ENCODE measurements at regions not wholly inside any gene's neighbourhood (a gene's known extent, or its start where the extent isn't known, plus 50 kb on each side); places are given as distances from the start of the nearest gene placed in this dataset.

DNA sequence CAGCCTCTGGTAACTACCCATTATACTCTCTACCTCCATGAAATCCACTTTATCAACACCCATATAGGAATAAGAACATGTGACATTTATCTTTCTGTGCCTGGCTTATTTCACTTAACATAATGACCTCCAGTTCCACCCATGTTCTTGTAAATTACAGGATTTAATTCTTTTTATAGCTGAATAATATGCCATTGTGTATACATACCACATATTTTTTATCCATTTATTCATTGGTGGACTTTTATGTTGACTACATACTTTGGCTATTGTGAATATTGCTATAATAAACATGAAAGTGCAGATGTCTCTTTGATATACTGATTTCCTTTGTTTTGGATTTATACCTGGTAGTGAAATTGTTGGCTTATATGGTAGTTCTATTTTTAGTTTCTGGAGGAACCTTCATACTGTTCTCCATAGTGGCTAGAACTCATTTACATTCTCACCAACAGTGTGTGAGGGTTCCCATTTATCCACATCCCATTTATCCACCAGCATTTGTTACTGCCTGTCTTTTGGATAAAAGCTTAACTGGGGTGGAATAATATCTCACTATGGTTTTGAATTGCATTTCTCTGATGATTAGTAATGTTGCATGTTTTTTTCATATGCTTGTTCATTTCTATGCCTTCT, 473.4 kb downstream of the TBL1XR1 start:
- TF ChIP-seq, protein P1, sequence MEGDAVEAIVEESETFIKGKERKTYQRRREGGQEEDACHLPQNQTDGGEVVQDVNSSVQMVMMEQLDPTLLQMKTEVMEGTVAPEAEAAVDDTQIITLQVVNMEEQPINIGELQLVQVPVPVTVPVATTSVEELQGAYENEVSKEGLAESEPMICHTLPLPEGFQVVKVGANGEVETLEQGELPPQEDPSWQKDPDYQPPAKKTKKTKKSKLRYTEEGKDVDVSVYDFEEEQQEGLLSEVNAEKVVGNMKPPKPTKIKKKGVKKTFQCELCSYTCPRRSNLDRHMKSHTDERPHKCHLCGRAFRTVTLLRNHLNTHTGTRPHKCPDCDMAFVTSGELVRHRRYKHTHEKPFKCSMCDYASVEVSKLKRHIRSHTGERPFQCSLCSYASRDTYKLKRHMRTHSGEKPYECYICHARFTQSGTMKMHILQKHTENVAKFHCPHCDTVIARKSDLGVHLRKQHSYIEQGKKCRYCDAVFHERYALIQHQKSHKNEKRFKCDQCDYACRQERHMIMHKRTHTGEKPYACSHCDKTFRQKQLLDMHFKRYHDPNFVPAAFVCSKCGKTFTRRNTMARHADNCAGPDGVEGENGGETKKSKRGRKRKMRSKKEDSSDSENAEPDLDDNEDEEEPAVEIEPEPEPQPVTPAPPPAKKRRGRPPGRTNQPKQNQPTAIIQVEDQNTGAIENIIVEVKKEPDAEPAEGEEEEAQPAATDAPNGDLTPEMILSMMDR (conservative IDR thresholded peaks at IDR 0.05; ENCODE audit: low read length), result no peak
- no peak for TF ChIP-seq EZH2phosphoT487 (IDR thresholded peaks at IDR 0.05; ENCODE audit: borderline replicate concordance, low read depth, low read length)
